ENCODE measurements at regions not wholly inside any gene's neighbourhood (a gene's known extent, or its start where the extent isn't known, plus 50 kb on each side); places are given as distances from the start of the nearest gene placed in this dataset.
"Not testable (repeated sequence)": the region's sequence is repeated elsewhere in the genome, so short reads cannot be mapped to it uniquely, and the experiment has no call there.

DNA sequence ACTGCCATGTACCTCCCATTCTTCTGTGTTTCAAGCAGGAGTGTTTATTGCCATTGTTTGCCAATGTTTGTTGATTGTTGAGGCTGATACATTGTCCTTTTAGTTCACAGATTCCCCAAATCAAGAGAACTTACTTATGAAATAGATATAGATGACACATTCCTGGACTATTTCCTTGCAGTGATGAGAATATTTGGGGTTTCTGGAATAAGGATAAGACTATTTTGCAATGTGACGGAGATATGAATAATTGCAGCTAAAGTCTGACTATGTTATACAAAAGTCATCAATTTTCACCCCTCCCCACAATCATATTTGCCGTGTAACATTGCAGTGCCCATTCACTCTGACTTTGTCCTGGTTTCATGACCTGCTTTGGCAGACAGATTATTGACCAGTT is 460.8 kb downstream of the CDH10 start:
- DNase-seq (ENCODE audit: low spot score in 2 of 2) (no peak), ATAC-seq (no peak)
- Mint-ChIP-seq H3K9me3 (peaks cover 23% of the 10 kb centered on the region), H3K4me3 (no peak overlapping the region), H3K4me1 (no peaks in the 10 kb centered on the region), H3K27ac (no peak overlapping the region), H3K36me3 (no peaks in the 10 kb centered on the region)

DNA sequence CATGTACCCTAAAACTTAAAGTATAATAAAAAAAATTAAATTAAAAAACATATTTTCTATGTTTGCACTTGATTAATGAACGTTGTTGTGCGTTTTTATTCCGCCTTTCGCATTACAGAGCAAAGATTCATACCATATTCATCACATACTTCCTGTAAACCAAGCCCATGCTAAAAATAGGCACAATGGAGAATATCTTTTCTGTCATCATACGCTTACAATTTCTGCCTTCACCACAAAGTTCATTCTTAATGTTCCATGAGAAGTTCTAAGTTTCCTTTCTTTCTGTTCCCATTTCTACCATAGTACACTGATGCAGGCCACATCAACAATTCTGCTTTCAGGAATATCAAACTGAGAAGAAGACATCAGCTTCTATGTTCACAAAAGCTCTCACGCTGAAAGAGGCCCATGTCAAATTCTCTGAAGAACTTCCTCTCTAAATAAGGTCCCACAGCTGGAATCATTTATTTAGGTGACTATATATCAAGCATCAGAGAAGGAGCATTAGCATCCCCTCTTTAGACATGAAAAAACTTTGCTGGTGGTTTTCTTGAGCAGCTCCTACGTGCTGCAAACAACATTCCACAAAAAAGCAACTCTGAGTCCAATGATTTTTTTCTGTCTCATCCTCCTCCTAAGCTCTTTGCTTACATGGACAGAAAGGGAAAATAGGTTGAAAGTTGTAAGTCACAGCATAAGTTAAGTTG is 456.4 kb downstream of the CDH10 start:
- Mint-ChIP-seq H3K4me1 (no peaks in the 10 kb centered on the region), H3K27ac (no peak overlapping the region), H3K4me3 (no peak overlapping the region), H3K9me3 (peaks cover 15% of the 10 kb centered on the region), H3K36me3 (no peaks in the 10 kb centered on the region)
- ATAC-seq (no peak), DNase-seq (ENCODE audit: low spot score in 2 of 2) (no peak)

DNA sequence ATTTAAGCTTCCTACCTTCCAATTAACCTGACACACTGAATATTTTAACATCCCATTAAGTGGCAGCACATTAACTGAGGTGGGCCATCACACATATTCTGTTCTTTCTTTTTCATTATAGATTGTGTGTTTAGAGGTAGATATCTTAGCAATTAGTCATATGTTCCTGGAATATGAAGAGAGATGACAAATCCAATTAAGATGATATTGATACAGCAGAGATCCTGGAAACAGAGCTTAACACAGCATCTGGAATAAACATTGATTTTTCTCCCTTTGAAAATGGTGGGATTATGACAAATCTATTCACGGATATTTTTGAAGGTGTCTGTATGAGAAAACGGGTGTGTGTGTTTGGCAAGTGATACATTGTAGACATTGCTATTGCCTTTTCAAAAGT is 448.0 kb downstream of the CDH10 start:
- Mint-ChIP-seq H3K36me3 (no peaks in the 10 kb centered on the region), H3K4me3 (no peak overlapping the region), H3K9me3 (peaks cover 13% of the 10 kb centered on the region), H3K27ac (no peak overlapping the region), H3K4me1 (no peaks in the 10 kb centered on the region)
- DNase-seq (ENCODE audit: low spot score in 2 of 2), result no peak
- ATAC-seq, result no peak

- Mint-ChIP-seq H3K4me3 (no peak overlapping the region), H3K36me3 (no peaks in the 10 kb centered on the region), H3K4me1 (no peaks in the 10 kb centered on the region), H3K9me3 (peaks cover 20% of the 10 kb centered on the region), H3K27ac (no peak overlapping the region)
- no peak for DNase-seq (ENCODE audit: low spot score in 2 of 2)
- ATAC-seq, result no peak
Measured at GRCh38 chr5:24208686-24209106, 436.1 kb downstream of the CDH10 start.

- DNase-seq (ENCODE audit: low spot score in 2 of 2), result no peak
- Mint-ChIP-seq H3K4me3 (no peak overlapping the region), H3K9me3 (peaks cover 11% of the 10 kb centered on the region), H3K4me1 (no peaks in the 10 kb centered on the region), H3K27ac (no peak overlapping the region), H3K36me3 (no peaks in the 10 kb centered on the region)
- no peak for ATAC-seq
Measured at GRCh38 chr5:24215114-24215513, 429.7 kb downstream of the CDH10 start.

DNA sequence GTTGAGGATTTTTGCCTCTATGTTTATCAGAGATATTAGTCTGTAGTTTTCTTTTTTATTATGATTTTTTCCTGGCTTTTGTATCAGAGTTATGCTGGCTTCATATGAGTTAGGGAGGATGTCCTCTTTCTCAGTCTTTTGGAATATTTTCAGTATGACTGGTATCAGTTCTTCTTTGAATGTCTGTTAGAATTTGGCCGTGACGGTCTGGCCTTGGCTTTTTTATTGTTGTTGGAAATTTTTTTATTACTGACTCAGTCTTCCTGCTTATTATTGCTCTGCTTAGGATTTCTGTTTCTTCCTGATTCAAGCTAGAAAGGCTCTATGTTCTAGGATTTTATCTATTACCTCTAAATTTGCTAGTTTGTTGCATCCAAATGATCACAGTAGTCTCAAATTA is 421.9 kb downstream of the CDH10 start:
- Mint-ChIP-seq H3K27ac (no peak overlapping the region), H3K9me3 (peaks cover 3% of the 10 kb centered on the region), H3K4me1 (no peaks in the 10 kb centered on the region), H3K4me3 (no peak overlapping the region), H3K36me3 (no peaks in the 10 kb centered on the region)
- DNase-seq (ENCODE audit: low spot score in 2 of 2) (no peak), ATAC-seq (no peak)

GRCh38 chr5:24225051-24225450 is 419.7 kb downstream of the CDH10 start:
- H3K9me3 Mint-ChIP-seq, result peaks cover 3% of the 10 kb centered on the region
- H3K4me1 Mint-ChIP-seq, result no peaks in the 10 kb centered on the region
- ATAC-seq, result no peak
- DNase-seq (ENCODE audit: low spot score in 2 of 2), result no peak
- no peak overlapping the region for H3K4me3 Mint-ChIP-seq
- H3K27ac Mint-ChIP-seq, result no peak overlapping the region
- H3K36me3 Mint-ChIP-seq, result no peaks in the 10 kb centered on the region

DNA sequence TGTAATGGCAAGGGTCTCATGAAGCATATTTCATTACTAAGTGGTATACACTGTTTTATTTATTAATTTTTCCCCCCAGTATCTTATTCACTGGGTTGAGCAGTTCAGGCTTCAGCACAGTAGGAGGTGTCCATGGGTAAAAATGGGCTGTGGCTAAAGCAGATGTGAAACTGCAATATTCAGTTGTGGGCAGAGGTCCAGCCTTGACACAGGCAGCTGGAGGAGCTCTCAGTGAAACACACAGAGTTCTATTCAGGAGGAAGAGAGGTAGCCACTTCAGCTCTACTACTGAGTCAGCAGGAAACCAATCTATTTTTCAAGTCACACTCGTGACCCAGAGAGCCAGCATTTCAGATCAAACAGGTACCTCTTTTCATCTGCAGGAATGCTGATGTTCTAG is 418.3 kb downstream of the CDH10 start:
- DNase-seq (ENCODE audit: low spot score in 2 of 2) (no peak), ATAC-seq (no peak)
- Mint-ChIP-seq H3K36me3 (no peaks in the 10 kb centered on the region), H3K27ac (no peak overlapping the region), H3K4me3 (no peak overlapping the region), H3K4me1 (no peaks in the 10 kb centered on the region), H3K9me3 (peaks cover 4% of the 10 kb centered on the region)

- not testable (repeated sequence) for H3K4me3 Mint-ChIP-seq; ATAC-seq; DNase-seq (ENCODE audit: low spot score in 2 of 2); H3K4me1 Mint-ChIP-seq; H3K27ac Mint-ChIP-seq; H3K36me3 Mint-ChIP-seq
- H3K9me3 Mint-ChIP-seq, result peaks cover 10% of the 10 kb centered on the region
Measured at GRCh38 chr5:24227881-24228280, 416.9 kb downstream of the CDH10 start.

GRCh38 chr5:24232041-24232440 is 412.7 kb downstream of the CDH10 start:
- Mint-ChIP-seq H3K4me3 (no peak overlapping the region), H3K36me3 (no peaks in the 10 kb centered on the region), H3K9me3 (peaks cover 10% of the 10 kb centered on the region), H3K27ac (no peak overlapping the region), H3K4me1 (no peaks in the 10 kb centered on the region)
- DNase-seq (ENCODE audit: low spot score in 2 of 2) (no peak), ATAC-seq (no peak)

- ATAC-seq (no peak), DNase-seq (ENCODE audit: low spot score in 2 of 2) (no peak)
- no peak overlapping the region for H3K27ac Mint-ChIP-seq
- H3K4me3 Mint-ChIP-seq, result no peak overlapping the region
- H3K36me3 Mint-ChIP-seq, result no peaks in the 10 kb centered on the region
- H3K9me3 Mint-ChIP-seq, result peaks cover 10% of the 10 kb centered on the region
- no peaks in the 10 kb centered on the region for H3K4me1 Mint-ChIP-seq
Measured at GRCh38 chr5:24232929-24233498, 411.8 kb downstream of the CDH10 start.

- no peak for DNase-seq (ENCODE audit: low spot score in 2 of 2)
- Mint-ChIP-seq H3K4me1 (no peaks in the 10 kb centered on the region), H3K36me3 (no peaks in the 10 kb centered on the region), H3K9me3 (peaks cover 11% of the 10 kb centered on the region), H3K27ac (no peak overlapping the region), H3K4me3 (no peak overlapping the region)
- ATAC-seq, result no peak
Measured at GRCh38 chr5:24235946-24236345, 408.8 kb downstream of the CDH10 start.

DNA sequence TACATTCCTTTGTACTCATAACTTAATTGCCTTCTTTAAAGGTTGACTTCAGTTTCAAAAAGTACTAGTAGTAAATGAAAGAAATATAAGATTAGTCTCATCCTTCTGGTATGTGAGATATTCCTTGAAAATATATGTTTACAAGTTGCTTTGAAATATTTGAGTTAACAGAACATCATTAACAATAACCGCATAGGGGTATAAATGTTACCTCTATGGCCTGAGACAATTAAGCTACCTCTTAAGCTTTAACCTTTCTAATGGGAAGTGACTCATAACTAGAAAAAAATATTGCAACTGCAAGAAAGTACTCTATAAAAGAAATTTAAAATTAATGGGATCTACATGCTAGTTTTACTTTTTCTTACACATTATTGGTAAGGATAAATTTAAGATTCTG is 399.0 kb downstream of the CDH10 start:
- Mint-ChIP-seq H3K4me1 (no peaks in the 10 kb centered on the region), H3K4me3 (no peak overlapping the region), H3K36me3 (no peaks in the 10 kb centered on the region), H3K9me3 (peaks cover 16% of the 10 kb centered on the region), H3K27ac (no peak overlapping the region)
- no peak for ATAC-seq
- no peak for DNase-seq (ENCODE audit: low spot score in 2 of 2)

GRCh38 chr5:24264547-24264946 is 380.2 kb downstream of the CDH10 start:
- peaks cover 13% of the 10 kb centered on the region for H3K9me3 Mint-ChIP-seq
- H3K27ac Mint-ChIP-seq, result peak overlapping the region; percentile 44
- no peaks in the 10 kb centered on the region for H3K36me3 Mint-ChIP-seq
- no peak for DNase-seq (ENCODE audit: low spot score in 2 of 2)
- no peak for ATAC-seq
- no peak overlapping the region for H3K4me3 Mint-ChIP-seq
- H3K4me1 Mint-ChIP-seq, result no peaks in the 10 kb centered on the region

DNA sequence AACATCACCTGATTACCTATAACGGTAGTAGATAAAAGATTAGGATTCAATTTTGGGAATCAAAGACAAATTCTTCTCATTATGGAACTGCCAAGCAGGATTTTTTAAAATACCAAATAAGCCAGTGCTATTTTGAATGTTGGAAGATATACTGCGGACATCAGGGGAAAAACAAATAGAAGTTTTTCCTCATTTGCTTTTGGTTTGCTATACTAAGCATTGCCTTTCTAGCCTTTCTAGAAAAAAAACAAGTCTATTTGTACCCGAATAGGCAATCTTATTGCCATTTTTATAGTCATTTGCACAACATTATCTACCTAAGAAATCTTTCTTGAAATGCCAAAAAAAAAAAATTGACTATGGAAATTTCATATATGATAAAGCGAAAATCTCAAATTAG is 379.5 kb downstream of the CDH10 start:
- no peak overlapping the region for H3K4me3 Mint-ChIP-seq
- no peak for DNase-seq (ENCODE audit: low spot score in 2 of 2)
- no peaks in the 10 kb centered on the region for H3K4me1 Mint-ChIP-seq

DNA sequence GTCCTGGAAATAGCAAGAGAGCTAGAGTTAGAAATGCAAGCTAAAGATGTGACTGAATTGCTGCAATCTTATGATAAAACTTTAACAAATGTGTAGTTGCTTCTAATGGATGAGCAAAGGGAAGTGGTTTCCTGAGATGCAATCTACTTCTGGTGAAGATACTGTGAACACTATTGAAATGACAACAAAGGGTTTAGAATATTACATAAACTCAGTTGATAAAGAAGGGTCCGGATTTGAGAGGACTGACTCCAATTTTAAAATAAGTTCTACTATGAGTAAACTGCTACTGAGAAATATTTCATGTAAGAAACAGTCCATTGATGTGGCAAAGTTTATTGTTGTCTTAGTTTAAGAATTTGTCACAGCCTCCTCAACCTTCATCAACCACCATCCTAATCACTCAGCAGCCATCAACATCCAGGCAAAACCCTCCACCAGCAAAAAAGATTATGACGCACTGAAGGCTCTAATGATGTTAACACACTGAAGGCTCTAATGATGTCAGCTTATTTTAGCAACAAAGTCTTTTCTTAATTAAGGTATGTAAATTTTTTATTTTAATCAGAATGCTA is 376.2 kb downstream of the CDH10 start:
- DNase-seq (ENCODE audit: low spot score in 2 of 2), result no peak
- Mint-ChIP-seq H3K4me1 (no peaks in the 10 kb centered on the region), H3K4me3 (peak overlapping the region; percentile 14), H3K27ac (no peak overlapping the region), H3K36me3 (no peaks in the 10 kb centered on the region), H3K9me3 (peaks cover 13% of the 10 kb centered on the region)
- ATAC-seq, result peak; percentile 72

More for the DNA sequence above, 379.5 kb downstream of the CDH10 start:
- Mint-ChIP-seq H3K27ac (no peak overlapping the region), H3K9me3 (peaks cover 13% of the 10 kb centered on the region), H3K36me3 (no peaks in the 10 kb centered on the region)
- ATAC-seq, result no peak

All from stimulated activated effector memory CD8-positive, alpha-beta T cell treated with anti-CD3 and anti-CD28 coated beads, Interleukin-12 subunit alpha, Interleukin-12 subunit beta, amount 100 ng/mL, for 72 hours (primary cell).